NCI-H1694 (cell line): ENCODE measurements at regions not wholly inside any gene's neighbourhood (a gene's known extent, or its start where the extent isn't known, plus 50 kb on each side); places are given as distances from the start of the nearest gene placed in this dataset.

Experiments
- DNase-seq: peaks from one replicate; lab custom pipeline; 2025; lab: John Stamatoyannopoulos, UW

GRCh38 chr2:12205086-12205485 is 458.7 kb downstream of the LPIN1 start:
- no peak for DNase-seq

- DNase-seq, result no peak
These were observed 461.1 kb downstream of the LPIN1 start for GRCh38 chr2:12207491-12207890.

GRCh38 chr2:12210016-12210933 is 463.8 kb downstream of the LPIN1 start:
- no peak for DNase-seq

- DNase-seq, result peak; percentile 91
These were observed 465.1 kb downstream of the LPIN1 start for GRCh38 chr2:12211326-12212175.

GRCh38 chr2:12212841-12213597 is 466.6 kb downstream of the LPIN1 start:
- DNase-seq, result no peak

- no peak for DNase-seq
These were observed 470.7 kb downstream of the LPIN1 start for GRCh38 chr2:12217175-12217574.

GRCh38 chr2:12219761-12220160 is 473.3 kb downstream of the LPIN1 start:
- DNase-seq, result no peak

- DNase-seq, result no peak
These were observed 475.2 kb downstream of the LPIN1 start for GRCh38 chr2:12221584-12221983.

- no peak for DNase-seq
These were observed 476.1 kb downstream of the LPIN1 start for GRCh38 chr2:12222554-12222953.

GRCh38 chr2:12223732-12224131 is 477.3 kb downstream of the LPIN1 start:
- DNase-seq, result no peak

- DNase-seq, result no peak
These were observed 480.2 kb downstream of the LPIN1 start for GRCh38 chr2:12226653-12227052.

GRCh38 chr2:12227941-12228608 is 481.6 kb downstream of the LPIN1 start:
- no peak for DNase-seq

- DNase-seq, result no peak
These were observed 484.9 kb downstream of the LPIN1 start for GRCh38 chr2:12231288-12231687.

GRCh38 chr2:12232876-12233275 is 483.9 kb upstream of the TRIB2 start:
- no peak for DNase-seq

- no peak for DNase-seq
These were observed 480.4 kb upstream of the TRIB2 start for GRCh38 chr2:12236136-12236844.

- DNase-seq, result no peak
These were observed 476.5 kb upstream of the TRIB2 start for GRCh38 chr2:12240206-12240605.

- no peak for DNase-seq
These were observed 473.4 kb upstream of the TRIB2 start for GRCh38 chr2:12243381-12243780.

- no peak for DNase-seq
These were observed 472.7 kb upstream of the TRIB2 start for GRCh38 chr2:12244070-12244469.

GRCh38 chr2:12251121-12251520 is 465.6 kb upstream of the TRIB2 start:
- DNase-seq, result no peak

- no peak for DNase-seq
These were observed 465.0 kb upstream of the TRIB2 start for GRCh38 chr2:12251749-12252148.

GRCh38 chr2:12253167-12253778 is 463.5 kb upstream of the TRIB2 start:
- no peak for DNase-seq
